ENCODE measurements at regions not wholly inside any gene's neighbourhood (a gene's known extent, or its start where the extent isn't known, plus 50 kb on each side); places are given as distances from the start of the nearest gene placed in this dataset.
A peak's percentile ranks its signal among the peaks of the same experiment; 100 is the strongest.

- Histone ChIP-seq H3K4me1 (ENCODE audit: insufficient read depth) (peaks cover 11% of the 10 kb centered on the region), H3K27ac (no peak overlapping the region), H3K36me3 (replicated peaks; ENCODE audit: insufficient read depth, low read depth) (no peaks in the 10 kb centered on the region), H3K9me2 (replicated peaks; ENCODE audit: insufficient read depth) (no peaks in the 10 kb centered on the region), H3K4me2 (no peak overlapping the region), H3K27me3 (no peaks in the 10 kb centered on the region), H3K4me3 (no peak overlapping the region), H2AFZ (no peak overlapping the region), H4K20me1 (ENCODE audit: insufficient read depth, poor library complexity, severe bottlenecking) (no peaks in the 10 kb centered on the region), H3K9me3 (ENCODE audit: low read depth) (no peaks in the 10 kb centered on the region), H3K79me2 (no peaks in the 10 kb centered on the region)
- TF ChIP-seq EZH2phosphoT487 (IDR thresholded peaks at IDR 0.05; ENCODE audit: low read depth, severe bottlenecking, unreplicated experiment) (no peak), EZH2 (IDR thresholded peaks at IDR 0.05; ENCODE audit: borderline replicate concordance) (no peak), CTCF (IDR thresholded peaks at IDR 0.05; ENCODE audit: poor library complexity) (no peak)
- no peak for DNase-seq (ENCODE audit: low spot score)
- WGBS (ENCODE audit: low lambda C conversion rate, missing lambda C conversion rate), result 75% methylated on average over 3 of the region's 3 CpGs
These were observed 190.3 kb upstream of the IRX6 start for GRCh38 chr16:55133654-55134053.

GRCh38 chr16:55136356-55137150, 187.4 kb upstream of the IRX6 start:
- no peaks in the 10 kb centered on the region for H3K9me2 ChIP-seq (replicated peaks; ENCODE audit: insufficient read depth)
- no peak overlapping the region for H3K4me3 ChIP-seq
- no peak overlapping the region for H3K27ac ChIP-seq
- H3K9me3 ChIP-seq (ENCODE audit: low read depth), result no peaks in the 10 kb centered on the region
- H3K79me2 ChIP-seq, result no peaks in the 10 kb centered on the region
- no peak for TF ChIP-seq CTCF (IDR thresholded peaks at IDR 0.05; ENCODE audit: poor library complexity)
- no peak for TF ChIP-seq EZH2 (IDR thresholded peaks at IDR 0.05; ENCODE audit: borderline replicate concordance)
- no peak for TF ChIP-seq EZH2phosphoT487 (IDR thresholded peaks at IDR 0.05; ENCODE audit: low read depth, severe bottlenecking, unreplicated experiment)
- peaks cover 13% of the 10 kb centered on the region for H3K4me1 ChIP-seq (ENCODE audit: insufficient read depth)
- no peak overlapping the region for H2AFZ ChIP-seq
- WGBS (ENCODE audit: low lambda C conversion rate, missing lambda C conversion rate), result 88% methylated on average over 1 of the region's 1 CpG
- no peak overlapping the region for H3K4me2 ChIP-seq
- no peaks in the 10 kb centered on the region for H3K36me3 ChIP-seq (replicated peaks; ENCODE audit: insufficient read depth, low read depth)
- H3K27me3 ChIP-seq, result no peaks in the 10 kb centered on the region
- peak; percentile 18 for DNase-seq (ENCODE audit: low spot score)
- H4K20me1 ChIP-seq (ENCODE audit: insufficient read depth, poor library complexity, severe bottlenecking), result no peaks in the 10 kb centered on the region

DNA sequence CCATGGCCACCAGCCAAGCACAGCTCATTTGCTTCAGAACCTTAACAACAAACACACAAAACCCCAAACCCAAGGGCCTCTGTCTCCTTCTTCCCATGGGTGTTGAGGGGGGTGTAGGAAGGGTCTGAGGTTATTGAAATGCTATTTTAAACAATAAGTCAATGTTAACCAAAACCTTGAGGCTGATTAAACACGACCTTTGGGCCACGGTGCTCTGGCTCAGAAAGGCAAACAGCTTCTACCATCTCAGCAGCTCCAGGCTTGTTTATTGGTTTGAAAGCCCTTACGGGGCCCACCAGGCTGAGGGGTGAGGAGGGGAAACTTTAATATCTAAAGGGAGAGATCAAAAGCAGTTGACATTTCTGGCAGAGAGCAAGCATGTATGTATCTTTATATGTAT, 185.7 kb upstream of the IRX6 start:
- H3K4me2 ChIP-seq, result no peak overlapping the region
- 35% methylated on average over 3 of the region's 3 CpGs for WGBS (ENCODE audit: low lambda C conversion rate, missing lambda C conversion rate)
- no peak for DNase-seq (ENCODE audit: low spot score)

More for the DNA sequence above, 185.7 kb upstream of the IRX6 start:
- H2AFZ ChIP-seq, result peak overlapping the region; percentile 63
- H3K9me3 ChIP-seq (ENCODE audit: low read depth), result no peaks in the 10 kb centered on the region
- no peak overlapping the region for H3K27ac ChIP-seq
- H3K9me2 ChIP-seq (replicated peaks; ENCODE audit: insufficient read depth), result no peaks in the 10 kb centered on the region
- H3K4me3 ChIP-seq, result no peak overlapping the region
- H4K20me1 ChIP-seq (ENCODE audit: insufficient read depth, poor library complexity, severe bottlenecking), result no peaks in the 10 kb centered on the region
- no peaks in the 10 kb centered on the region for H3K27me3 ChIP-seq
- no peaks in the 10 kb centered on the region for H3K79me2 ChIP-seq
- no peak for TF ChIP-seq CTCF (IDR thresholded peaks at IDR 0.05; ENCODE audit: poor library complexity)
- no peak for TF ChIP-seq EZH2 (IDR thresholded peaks at IDR 0.05; ENCODE audit: borderline replicate concordance)
- TF ChIP-seq EZH2phosphoT487 (IDR thresholded peaks at IDR 0.05; ENCODE audit: low read depth, severe bottlenecking, unreplicated experiment), result no peak
- H3K36me3 ChIP-seq (replicated peaks; ENCODE audit: insufficient read depth, low read depth), result no peaks in the 10 kb centered on the region
- H3K4me1 ChIP-seq (ENCODE audit: insufficient read depth), result peaks cover 13% of the 10 kb centered on the region
